GM12875 (cell line): ENCODE measurements at regions not wholly inside any gene's neighbourhood (a gene's known extent, or its start where the extent isn't known, plus 50 kb on each side); places are given as distances from the start of the nearest gene placed in this dataset.

Source experiments
- H3K4me3 ChIP-seq: one replicate; pipeline ENCODE4 v1.5.1; 2011; ENCODE audit warnings: low read depth, low read length, control low read depth
- TF ChIP-seq, protein P1 (sequence below): IDR thresholded peaks from 2 replicates; pipeline ENCODE4 v1.5.1; 2011; ENCODE audit warnings: low read depth, mild to moderate bottlenecking, control low read depth, inconsistent platforms, low read length, moderate library complexity, borderline replicate concordance; ENCODE audit not compliant: insufficient read depth

DNA sequence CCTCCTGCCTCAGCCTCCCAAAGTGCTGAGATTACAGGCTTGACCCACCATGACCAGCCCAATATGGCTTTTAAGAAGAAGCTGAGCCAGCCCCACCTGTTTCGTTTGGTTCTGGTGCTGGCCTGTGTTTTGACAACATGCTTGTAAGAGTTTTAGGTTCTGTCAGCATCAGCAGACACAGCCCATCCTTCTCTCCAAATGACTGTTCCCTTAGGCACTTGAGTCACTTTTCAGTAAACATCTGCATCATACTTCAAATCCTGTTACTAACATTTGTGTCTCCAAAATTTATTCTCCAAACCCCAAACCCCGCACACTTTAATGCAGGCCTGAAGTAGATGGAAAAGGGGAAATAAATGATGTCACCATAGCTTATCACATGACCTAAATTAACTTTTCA lies 1118.5 kb downstream of the TSN start:
- TF ChIP-seq, protein P1, sequence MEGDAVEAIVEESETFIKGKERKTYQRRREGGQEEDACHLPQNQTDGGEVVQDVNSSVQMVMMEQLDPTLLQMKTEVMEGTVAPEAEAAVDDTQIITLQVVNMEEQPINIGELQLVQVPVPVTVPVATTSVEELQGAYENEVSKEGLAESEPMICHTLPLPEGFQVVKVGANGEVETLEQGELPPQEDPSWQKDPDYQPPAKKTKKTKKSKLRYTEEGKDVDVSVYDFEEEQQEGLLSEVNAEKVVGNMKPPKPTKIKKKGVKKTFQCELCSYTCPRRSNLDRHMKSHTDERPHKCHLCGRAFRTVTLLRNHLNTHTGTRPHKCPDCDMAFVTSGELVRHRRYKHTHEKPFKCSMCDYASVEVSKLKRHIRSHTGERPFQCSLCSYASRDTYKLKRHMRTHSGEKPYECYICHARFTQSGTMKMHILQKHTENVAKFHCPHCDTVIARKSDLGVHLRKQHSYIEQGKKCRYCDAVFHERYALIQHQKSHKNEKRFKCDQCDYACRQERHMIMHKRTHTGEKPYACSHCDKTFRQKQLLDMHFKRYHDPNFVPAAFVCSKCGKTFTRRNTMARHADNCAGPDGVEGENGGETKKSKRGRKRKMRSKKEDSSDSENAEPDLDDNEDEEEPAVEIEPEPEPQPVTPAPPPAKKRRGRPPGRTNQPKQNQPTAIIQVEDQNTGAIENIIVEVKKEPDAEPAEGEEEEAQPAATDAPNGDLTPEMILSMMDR = no peak

DNA sequence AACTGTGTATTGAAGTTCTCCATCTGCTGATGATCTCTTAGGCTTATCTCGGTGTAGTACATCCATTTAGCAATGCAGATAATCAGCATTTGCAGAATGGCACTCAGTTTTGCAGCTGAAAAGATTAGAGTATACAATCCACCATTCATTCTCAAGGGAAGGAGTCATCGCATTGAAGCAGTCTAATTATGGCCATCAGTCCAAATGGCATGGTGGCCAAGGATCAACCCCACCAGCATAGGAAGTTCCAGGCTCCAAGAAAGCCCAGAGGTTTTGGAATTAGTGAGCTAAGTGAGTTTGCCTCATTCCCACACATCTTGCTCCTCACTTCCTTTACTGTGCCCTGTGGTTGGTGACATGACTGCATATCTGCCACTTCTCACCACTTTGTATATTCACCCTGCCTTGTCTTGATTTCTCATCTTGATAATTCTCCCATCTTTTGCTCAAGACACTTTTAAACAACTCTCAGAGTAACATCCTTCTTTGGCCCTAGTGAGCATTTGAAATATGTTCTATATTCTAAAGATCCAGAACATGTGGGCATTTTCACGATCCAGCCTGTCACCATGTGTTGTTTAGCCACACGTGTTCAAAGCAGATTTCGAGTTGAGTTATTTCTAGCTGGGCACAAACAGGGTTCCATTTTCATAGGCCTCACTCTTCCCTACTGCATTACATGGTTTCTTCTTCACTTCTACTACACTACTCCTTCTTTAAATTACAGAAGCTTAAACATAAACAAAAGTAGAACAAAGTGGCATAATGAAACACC lies 1119.8 kb downstream of the TSN start:
- TF ChIP-seq, protein P1 = no peak

More for the DNA sequence above, 1118.5 kb downstream of the TSN start:
- H3K4me3 ChIP-seq = no peak overlapping the region

DNA sequence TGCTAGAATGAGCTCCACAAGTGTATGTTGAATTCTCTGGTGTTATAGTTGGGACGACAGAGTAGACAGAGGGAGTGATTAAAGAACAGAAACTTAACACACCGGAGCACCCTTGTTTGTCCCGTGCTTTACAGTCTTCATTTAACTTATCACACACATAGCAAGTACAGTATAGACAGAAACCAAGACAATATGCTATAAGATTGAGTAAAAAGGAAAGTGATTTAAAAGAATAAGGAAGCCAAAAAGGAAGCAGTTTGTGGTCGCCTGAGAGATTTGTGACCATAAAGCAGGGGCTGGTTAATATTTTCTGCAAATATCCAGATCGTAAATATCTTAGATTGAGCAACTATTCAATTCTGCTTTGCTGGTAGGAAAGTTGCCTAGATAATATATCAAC lies 1128.4 kb downstream of the TSN start:
- TF ChIP-seq, protein P1 = no peak
- H3K4me3 ChIP-seq = no peak overlapping the region

More for the DNA sequence above, 1119.8 kb downstream of the TSN start:
- H3K4me3 ChIP-seq = no peak overlapping the region

DNA sequence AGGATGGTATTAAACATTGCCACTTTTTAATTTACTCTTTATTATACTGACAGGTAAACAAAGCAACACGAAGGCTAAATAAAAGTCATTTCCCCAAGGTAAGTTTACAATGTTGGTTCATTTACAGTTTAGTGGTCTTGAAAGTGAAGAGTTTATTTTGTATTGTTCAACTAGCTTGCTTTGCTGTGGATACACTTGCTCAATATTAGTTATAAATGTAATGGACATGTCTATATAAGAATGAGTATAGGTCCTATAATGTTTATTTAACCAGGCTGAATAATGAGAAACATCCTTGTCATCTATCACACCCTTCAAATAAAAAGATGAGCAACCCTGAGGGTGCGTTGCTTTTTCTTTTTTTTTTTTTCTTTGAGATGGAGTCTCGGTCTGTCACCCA lies 1129.4 kb downstream of the TSN start:
- no peak overlapping the region for H3K4me3 ChIP-seq
- TF ChIP-seq, protein P1 = no peak

DNA sequence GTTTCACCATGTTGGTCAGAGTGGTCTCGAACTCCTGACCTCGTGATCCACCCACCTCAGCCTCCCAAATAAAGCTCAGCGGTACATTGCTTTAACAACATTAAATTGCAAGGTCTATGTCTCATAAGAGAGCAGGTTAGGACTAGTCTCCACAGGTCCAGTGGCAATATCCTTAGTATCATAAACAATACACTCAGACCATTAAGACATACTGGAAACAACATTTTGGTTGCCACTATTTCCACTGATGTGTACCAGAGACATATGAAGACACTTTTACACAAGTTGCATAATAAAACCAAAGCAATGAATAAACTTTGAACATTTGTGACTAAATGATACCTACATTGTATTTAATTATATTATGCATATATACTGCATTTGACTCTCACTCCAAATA lies 1130.0 kb downstream of the TSN start:
- TF ChIP-seq, protein P1 = no peak
- H3K4me3 ChIP-seq = no peak overlapping the region

DNA sequence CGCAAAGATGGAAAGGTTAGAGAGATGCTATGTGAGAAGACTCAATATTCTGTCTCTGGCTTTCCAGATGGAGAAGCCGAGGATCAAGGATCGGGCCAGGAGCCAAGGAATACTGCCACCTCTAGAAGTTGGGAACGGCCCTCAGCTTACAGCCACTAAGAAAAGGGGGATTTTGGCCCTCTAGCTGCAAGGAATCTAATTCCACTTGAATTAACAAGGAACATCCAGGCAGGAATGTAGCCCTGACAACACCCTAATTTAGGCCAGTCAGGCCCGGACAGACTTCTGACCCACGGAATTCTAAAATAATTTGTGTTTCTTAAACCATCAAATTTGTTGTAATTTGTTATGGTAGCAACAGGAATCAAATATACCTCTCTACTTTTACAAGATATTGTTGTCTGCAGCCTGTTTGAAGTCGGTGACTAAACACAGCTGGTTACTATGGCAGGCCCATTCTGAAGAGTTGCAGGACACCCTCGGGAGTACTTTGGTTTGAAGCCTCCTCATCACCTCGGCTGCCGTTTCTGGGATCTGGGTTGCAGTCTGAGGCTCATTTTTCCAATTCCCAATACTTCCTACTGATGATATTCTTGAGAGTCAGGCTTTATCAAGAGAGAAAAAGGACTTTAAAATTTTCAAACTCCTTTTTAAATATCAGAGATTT lies 1131.2 kb downstream of the TSN start:
- H3K4me3 ChIP-seq = no peak overlapping the region
- TF ChIP-seq, protein P1 = no peak

DNA sequence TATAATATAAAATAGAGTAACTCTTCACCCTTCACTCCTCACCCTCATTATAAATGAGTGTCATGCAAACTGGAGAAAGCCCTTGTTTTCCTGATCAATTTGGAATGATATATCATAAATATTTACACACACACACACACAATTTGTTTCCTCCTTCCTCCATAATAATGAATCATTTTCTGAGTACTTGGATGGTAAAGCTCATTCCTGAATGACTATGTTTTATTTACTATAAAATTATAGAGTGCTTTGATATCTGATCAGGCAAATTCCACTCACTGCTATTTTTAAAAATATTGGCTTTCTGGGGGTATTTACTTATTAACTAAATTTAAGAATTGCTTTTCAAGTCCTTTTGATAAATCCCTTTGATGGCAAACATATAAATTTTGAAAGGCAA lies 1125.5 kb upstream of the CNTNAP5 start:
- TF ChIP-seq, protein P1 = no peak

More for the DNA sequence above, 1125.5 kb upstream of the CNTNAP5 start:
- no peak overlapping the region for H3K4me3 ChIP-seq
